Esophagus squamous epithelium (tissue), 4 donors: ENCODE measurements at regions not wholly inside any gene's neighbourhood (a gene's known extent, or its start where the extent isn't known, plus 50 kb on each side); places are given as distances from the start of the nearest gene placed in this dataset.

Experiments
- CTCF ChIP-seq, 6 experiments: fragments of 450-650 bp in 4 of 6; fragments of 200-600 bp in 2 of 6; sonication (generic) in 2 of 6; IDR thresholded peaks; one replicate each; pipeline ENCODE4 v1.5.1; 2016 to 2019; ENCODE audit warnings: antibody characterized with exemption in 6 of 6, mild to moderate bottlenecking in 4 of 6, moderate library complexity in 4 of 6
- POLR2A ChIP-seq, 4 donors: fragments of 450-650 bp; IDR thresholded peaks; one replicate each; pipeline ENCODE4 v1.6.1; 2017; ENCODE audit warnings: antibody characterized with exemption in 4 of 4, mild to moderate bottlenecking in 4 of 4, moderate library complexity in 3 of 4

- no peak for TF ChIP-seq CTCF (IDR thresholded peaks at IDR 0.05)
- TF ChIP-seq POLR2A (IDR thresholded peaks at IDR 0.05): no peak
Measured at GRCh38 chr6:145539831-145540230, 195.5 kb downstream of the EPM2A start.
